Neuronal stem cell (in vitro differentiated cells): ENCODE measurements at regions not wholly inside any gene's neighbourhood (a gene's known extent, or its start where the extent isn't known, plus 50 kb on each side); places are given as distances from the start of the nearest gene placed in this dataset.
"Not testable (repeated sequence)": the region's sequence is repeated elsewhere in the genome, so short reads cannot be mapped to it uniquely, and the experiment has no call there.

ENCODE experiments used
- DNase-seq: peaks from one replicate; pipeline ENCODE4 v3.0.0-alpha.2; 2013; ENCODE audit warnings: low spot score
- H2AFZ ChIP-seq: one replicate; pipeline ENCODE4 v1.6.1; 2013; ENCODE audit warnings: mild to moderate bottlenecking, low read length, inconsistent platforms
- H2AK5ac ChIP-seq: 2 replicates; pipeline ENCODE4 v1.6.1; 2013; ENCODE audit warnings: low read depth, mild to moderate bottlenecking, inconsistent platforms, low read length, moderate library complexity, mixed read lengths
- H2BK120ac ChIP-seq: 2 replicates; pipeline ENCODE4 v1.6.1; 2013; ENCODE audit warnings: low read depth, mild to moderate bottlenecking, inconsistent platforms, low read length, moderate library complexity, mixed read lengths
- H2BK12ac ChIP-seq: one replicate; pipeline ENCODE4 v1.6.1; 2013; ENCODE audit warnings: low read length, inconsistent platforms
- H2BK15ac ChIP-seq: 2 replicates; pipeline ENCODE4 v1.6.1; 2013; ENCODE audit warnings: mild to moderate bottlenecking, low read length, inconsistent platforms, mixed read lengths
- H2BK5ac ChIP-seq: one replicate; pipeline ENCODE4 v1.6.1; 2013; ENCODE audit warnings: inconsistent platforms, mild to moderate bottlenecking, low read length, moderate library complexity
- H3K14ac ChIP-seq: one replicate; pipeline ENCODE4 v1.6.1; 2013; ENCODE audit warnings: low read length, inconsistent platforms
- H3K18ac ChIP-seq: 2 replicates; pipeline ENCODE4 v1.6.1; 2013; ENCODE audit warnings: low read length, inconsistent platforms
- H3K23ac ChIP-seq: 2 replicates; pipeline ENCODE4 v1.6.1; 2013; ENCODE audit warnings: low read depth, mild to moderate bottlenecking, mixed read lengths, low read length, inconsistent platforms; ENCODE audit not compliant: poor library complexity
- H3K27ac ChIP-seq: replicated peaks from 3 replicates; pipeline ENCODE4 v1.5.1; 2013; ENCODE audit warnings: low read length, inconsistent platforms
- H3K27me3 ChIP-seq, 3 experiments: 2 replicates each; pipeline ENCODE4 v1.6.1; 2013; ENCODE audit warnings: low read length in 3 of 3, mild to moderate bottlenecking in 2 of 3, inconsistent platforms in 1 of 3, low read depth in 1 of 3, mixed read lengths in 1 of 3, moderate library complexity in 1 of 3; ENCODE audit not compliant: control insufficient read depth in 3 of 3, insufficient read depth in 3 of 3
- H3K36me3 ChIP-seq, 2 donors: replicated peaks in 1 of 2; 2 replicates each; pipeline ENCODE4 v1.6.1; 2013; ENCODE audit warnings: low read length in 2 of 2; ENCODE audit not compliant: control insufficient read depth in 2 of 2, insufficient read depth in 2 of 2
- H3K4ac ChIP-seq: 2 replicates; pipeline ENCODE4 v1.6.1; 2013; ENCODE audit warnings: inconsistent platforms, mild to moderate bottlenecking, low read length, moderate library complexity
- H3K4me1 ChIP-seq, 2 donors: 1 replicate in 1 of 2; 2 replicates in 1 of 2; pipeline ENCODE4 v1.6.1; 2013; ENCODE audit warnings: low read length in 2 of 2, low read depth in 1 of 2; ENCODE audit not compliant: control insufficient read depth in 2 of 2, insufficient read depth in 1 of 2
- H3K4me2 ChIP-seq: one replicate; pipeline ENCODE4 v1.6.1; 2013; ENCODE audit warnings: mild to moderate bottlenecking, low read length, inconsistent platforms; ENCODE audit not compliant: insufficient read depth, poor library complexity, severe bottlenecking
- H3K4me3 ChIP-seq, 2 donors: 2 replicates each; pipeline ENCODE4 v1.5.1; 2013; ENCODE audit warnings: low read length in 2 of 2, mild to moderate bottlenecking in 2 of 2, inconsistent platforms in 1 of 2, moderate library complexity in 1 of 2
- H3K79me1 ChIP-seq: one replicate; pipeline ENCODE4 v1.6.1; 2013; ENCODE audit warnings: low read depth, mild to moderate bottlenecking, inconsistent platforms, low read length, moderate library complexity
- H3K9ac ChIP-seq: one replicate; pipeline ENCODE4 v1.6.1; 2013; ENCODE audit warnings: mild to moderate bottlenecking, low read depth, low read length, inconsistent platforms; ENCODE audit not compliant: poor library complexity
- H3K9me3 ChIP-seq, 2 donors: replicated peaks in 1 of 2; 2 replicates each; pipeline versions ENCODE3 to v1.6.1; 2013; ENCODE audit warnings: low read length in 2 of 2, mild to moderate bottlenecking in 2 of 2, inconsistent platforms in 1 of 2, low read depth in 1 of 2, mixed read lengths in 1 of 2, moderate library complexity in 1 of 2; ENCODE audit not compliant: control insufficient read depth in 2 of 2, insufficient read depth in 1 of 2
- H4K8ac ChIP-seq: one replicate; pipeline ENCODE4 v1.6.1; 2013; ENCODE audit warnings: low read depth, mild to moderate bottlenecking, inconsistent platforms, low read length, moderate library complexity
- H4K91ac ChIP-seq: one replicate; pipeline ENCODE4 v1.6.1; 2013; ENCODE audit warnings: low read length, low read depth, mild to moderate bottlenecking, inconsistent platforms; ENCODE audit not compliant: poor library complexity
- WGBS, 2 donors: extraction: QIAGEN DNeasy Blood & Tissue Kit; methylation state at CpG; one replicate each; pipeline ENCODE4 v1.1.7; 2013; ENCODE audit warnings: missing lambda C conversion rate in 2 of 2, mixed read lengths in 1 of 2; ENCODE audit not compliant: insufficient read length in 2 of 2, insufficient replicate concordance in 1 of 2; ENCODE audit errors: extremely low coverage in 2 of 2; 5-methylcytosine and 5-hydroxymethylcytosine counted together

DNA sequence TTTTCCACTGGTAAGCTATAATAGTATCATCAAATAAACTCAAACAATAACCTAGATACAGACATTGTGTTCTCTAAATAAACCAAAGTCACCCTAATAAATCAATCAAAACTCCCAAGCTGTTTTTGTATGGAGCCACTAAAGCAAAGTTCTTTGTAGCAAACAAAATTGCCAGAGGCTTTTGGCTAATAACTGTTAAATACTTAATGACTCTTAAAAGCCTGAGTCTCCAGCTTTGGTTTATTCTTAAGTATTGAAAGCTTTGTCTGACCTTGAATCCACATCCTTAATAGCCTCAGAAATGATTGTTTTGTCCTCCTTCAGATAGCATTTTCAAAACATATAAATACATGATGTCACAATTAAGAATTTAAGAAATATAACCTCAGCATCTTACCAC, 725.3 kb downstream of the SI start:
- DNase-seq: no peak
- Histone ChIP-seq H2AK5ac (no peak overlapping the region), H3K27me3 (no peaks in the 10 kb centered on the region)

DNA sequence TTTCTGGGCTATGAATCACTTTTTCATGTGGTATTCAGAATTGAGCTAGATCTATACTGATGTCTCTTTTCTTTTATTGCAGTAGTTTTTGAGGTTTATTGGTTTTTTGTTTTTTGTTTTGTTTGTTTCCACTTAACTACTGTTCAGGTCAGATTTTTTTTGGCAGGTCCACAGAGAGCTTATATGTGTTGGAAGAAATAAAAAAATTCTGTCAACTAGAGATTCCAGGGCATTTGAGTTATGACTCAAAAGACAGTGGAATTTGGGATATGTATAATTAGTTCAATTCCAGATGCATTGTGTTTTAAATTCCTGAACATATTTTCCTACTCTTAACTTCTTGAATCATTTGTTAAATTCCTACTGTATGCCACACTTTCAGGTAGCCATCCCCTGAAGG, 727.2 kb downstream of the SI start:
- Histone ChIP-seq H4K8ac (no peak overlapping the region), H2BK12ac (no peak overlapping the region), H2BK5ac (no peak overlapping the region), H2AFZ (no peak overlapping the region), H3K14ac (no peak overlapping the region), H3K27me3 (no peaks in the 10 kb centered on the region), H3K23ac (no peak overlapping the region), H3K36me3 (no peaks in the 10 kb centered on the region), H3K9ac (no peak overlapping the region), H3K4me1 (no peaks in the 10 kb centered on the region), H2AK5ac (no peak overlapping the region), H4K91ac (no peak overlapping the region), H3K27ac (no peak overlapping the region), H2BK120ac (no peak overlapping the region), H3K9me3 (no peaks in the 10 kb centered on the region), H3K4me2 (no peak overlapping the region), H3K4ac (no peak overlapping the region), H3K4me3 (no peak overlapping the region), H3K18ac (no peak overlapping the region), H3K79me1 (no peaks in the 10 kb centered on the region), H2BK15ac (no peak overlapping the region)
- DNase-seq: no peak

More for the DNA sequence above, 725.3 kb downstream of the SI start:
- Histone ChIP-seq H3K79me1 (no peaks in the 10 kb centered on the region), H3K4me2 (no peak overlapping the region), H3K4ac (no peak overlapping the region), H2BK15ac (no peak overlapping the region), H2BK120ac (no peak overlapping the region), H3K23ac (no peak overlapping the region), H2BK5ac (no peak overlapping the region), H4K91ac (no peak overlapping the region), H3K9me3 (no peaks in the 10 kb centered on the region), H4K8ac (no peak overlapping the region), H3K14ac (no peak overlapping the region), H3K9ac (no peak overlapping the region), H3K4me3 (no peak overlapping the region), H3K18ac (no peak overlapping the region), H3K27ac (no peak overlapping the region), H2BK12ac (no peak overlapping the region), H3K4me1 (no peaks in the 10 kb centered on the region), H3K36me3 (no peaks in the 10 kb centered on the region), H2AFZ (no peak overlapping the region)

DNA sequence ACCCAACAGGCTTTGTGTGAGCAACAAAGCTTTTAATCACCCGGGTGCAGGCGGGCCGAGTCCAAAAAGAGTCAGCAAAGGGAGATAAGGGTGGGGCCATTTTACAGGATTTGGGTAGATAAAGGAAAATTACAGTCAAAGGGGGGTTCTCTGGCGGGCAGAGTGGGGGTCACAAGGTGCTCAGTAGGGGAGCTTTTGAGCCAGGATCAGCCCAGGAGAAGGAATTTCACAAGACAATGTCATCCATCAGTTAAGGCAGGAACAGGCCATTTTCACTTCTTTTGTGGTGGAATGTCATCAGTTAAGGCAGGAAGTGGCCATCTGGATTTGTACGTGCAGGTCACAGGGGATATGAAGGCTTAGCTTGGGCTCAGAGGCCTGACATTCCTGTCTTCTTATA, 736.1 kb downstream of the SI start:
- not testable (repeated sequence) for H3K14ac ChIP-seq, H3K9ac ChIP-seq, H3K27ac ChIP-seq, H3K27me3 ChIP-seq, H2AK5ac ChIP-seq, H3K9me3 ChIP-seq, H3K4me2 ChIP-seq, H3K4ac ChIP-seq, H3K4me3 ChIP-seq, H3K79me1 ChIP-seq, H3K36me3 ChIP-seq, DNase-seq, H4K8ac ChIP-seq, H3K18ac ChIP-seq, H3K4me1 ChIP-seq, H2BK5ac ChIP-seq, H2BK12ac ChIP-seq, H2BK120ac ChIP-seq, H3K23ac ChIP-seq, H2BK15ac ChIP-seq, H4K91ac ChIP-seq, H2AFZ ChIP-seq
- no CpG with 5 or more reads among the region's 5 CpGs for WGBS, 2 donors

DNA sequence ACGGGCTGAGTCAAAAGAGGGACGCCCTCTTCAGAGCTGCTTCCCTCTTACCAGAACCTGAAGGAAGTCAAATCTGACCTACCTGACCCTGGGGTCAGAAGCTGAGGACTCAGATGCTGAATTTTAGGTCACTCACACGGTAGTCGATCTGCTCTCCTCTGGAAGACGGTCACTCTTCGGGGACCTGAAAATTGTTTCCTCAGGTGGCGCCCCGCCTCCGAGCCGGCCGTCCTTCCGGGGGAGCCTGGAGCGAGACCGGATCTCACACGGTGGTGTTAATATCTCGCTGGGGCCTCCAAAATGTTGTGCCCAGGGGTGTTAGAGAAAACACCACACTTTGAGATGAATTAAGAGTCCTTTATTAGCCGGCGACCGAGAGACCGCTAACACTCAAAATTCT, 737.2 kb downstream of the SI start:
- Histone ChIP-seq H4K91ac (no peak overlapping the region), H3K14ac (no peak overlapping the region), H3K9me3 (peaks cover 0 to 1% of the 10 kb centered on the region in 2 donors), H3K79me1 (no peaks in the 10 kb centered on the region), H2AFZ (peak overlapping the region; percentile 29), H3K36me3 (no peaks in the 10 kb centered on the region), H4K8ac (no peak overlapping the region), H3K4me2 (no peak overlapping the region), H3K27me3 (no peaks in the 10 kb centered on the region), H2BK15ac (no peak overlapping the region), H3K4me3 (no peak overlapping the region), H3K9ac (no peak overlapping the region), H3K23ac (no peak overlapping the region), H2BK120ac (no peak overlapping the region), H3K18ac (no peak overlapping the region), H3K27ac (no peak overlapping the region), H2BK12ac (no peak overlapping the region), H2BK5ac (no peak overlapping the region), H3K4me1 (peaks cover 0 to 2% of the 10 kb centered on the region in 2 donors), H2AK5ac (no peak overlapping the region), H3K4ac (no peak overlapping the region)
- no CpG with 5 or more reads among the region's 20 CpGs for WGBS, 2 donors
- no peak for DNase-seq
